HepG2 (cell line): ENCODE measurements at regions not wholly inside any gene's neighbourhood (a gene's known extent, or its start where the extent isn't known, plus 50 kb on each side); places are given as distances from the start of the nearest gene placed in this dataset.

ENCODE experiments used
- CTCF ChIP-seq: sonication (generic); formaldehyde crosslinking; IDR thresholded peaks from 2 replicates; pipeline ENCODE4 v1.5.0; 2020; ENCODE audit warnings: mild to moderate bottlenecking, missing genetic modification reagents, moderate library complexity
- ELF1 ChIP-seq: sonication (generic); formaldehyde crosslinking; IDR thresholded peaks from 2 replicates; pipeline ENCODE4 v1.4.0; 2020; ENCODE audit warnings: missing genetic modification reagents
- ETS1 ChIP-seq: sonication (generic); formaldehyde crosslinking; IDR thresholded peaks from 2 replicates; pipeline ENCODE4 v1.4.0; 2020; ENCODE audit warnings: missing genetic modification reagents
- KAT7 ChIP-seq: IDR thresholded peaks from 2 replicates; pipeline ENCODE4 v1.6.1; 2018; ENCODE audit warnings: borderline replicate concordance, missing compliant biosample characterization
- SMC3 ChIP-seq: IDR thresholded peaks from 2 replicates; pipeline ENCODE4 v1.6.1; 2011; ENCODE audit warnings: low read length, improper control_type of control experiment
- TCF12 ChIP-seq, 2 experiments: fragments of 450-650 bp in 1 of 2; sonication (generic) in 1 of 2; formaldehyde crosslinking in 1 of 2; IDR thresholded peaks; 2 replicates each; pipeline versions ENCODE4 v1.6.1 to v1.8.0; 2017 to 2022; ENCODE audit warnings: antibody characterized with exemption in 1 of 2, mild to moderate bottlenecking in 1 of 2, missing genetic modification reagents in 1 of 2, moderate library complexity in 1 of 2
- ZFP82 ChIP-seq: sonication (generic); formaldehyde crosslinking; IDR thresholded peaks from 2 replicates; pipeline ENCODE4 v1.5.1; 2020; ENCODE audit warnings: mild to moderate bottlenecking, missing genetic modification reagents, borderline replicate concordance
- ZNF331 ChIP-seq: sonication (generic); formaldehyde crosslinking; IDR thresholded peaks from 2 replicates; pipeline ENCODE4 v1.4.0; 2020; ENCODE audit warnings: missing genetic modification reagents
- ZZZ3 ChIP-seq: sonication (generic); formaldehyde crosslinking; IDR thresholded peaks from 2 replicates; pipeline ENCODE4 v1.4.0; 2020; ENCODE audit warnings: missing genetic modification reagents, mild to moderate bottlenecking, borderline replicate concordance
- TF ChIP-seq, protein P1 (sequence below): sonication (generic); formaldehyde crosslinking; IDR thresholded peaks from 2 replicates; pipeline ENCODE4 v1.4.0; 2020; ENCODE audit warnings: missing genetic modification reagents
- TF ChIP-seq, protein P2 (sequence below): sonication (generic); formaldehyde crosslinking; IDR thresholded peaks from 2 replicates; pipeline ENCODE4 v1.4.0; 2020; ENCODE audit warnings: mild to moderate bottlenecking, missing genetic modification reagents

GRCh38 chr1:244150665-244151064 is 99.6 kb downstream of the ZBTB18 start:
- TF ChIP-seq ZFP82 (CRISPR knock-in tag) (no peak), CTCF (CRISPR knock-in tag) (no peak), TCF12 (IDR thresholded peaks at IDR 0.05) (no peak), TCF12 (CRISPR knock-in tag; IDR thresholded peaks at IDR 0.05) (no peak), ZZZ3 (CRISPR knock-in tag) (no peak), ETS1 (CRISPR knock-in tag) (no peak), ZNF331 (no peak), KAT7 (CRISPR knock-in tag) (no peak), SMC3 (no peak), ELF1 (no peak)
- TF ChIP-seq, protein P1, sequence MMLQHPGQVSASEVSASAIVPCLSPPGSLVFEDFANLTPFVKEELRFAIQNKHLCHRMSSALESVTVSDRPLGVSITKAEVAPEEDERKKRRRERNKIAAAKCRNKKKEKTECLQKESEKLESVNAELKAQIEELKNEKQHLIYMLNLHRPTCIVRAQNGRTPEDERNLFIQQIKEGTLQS (CRISPR knock-in tag): no peak
- TF ChIP-seq, protein P2, sequence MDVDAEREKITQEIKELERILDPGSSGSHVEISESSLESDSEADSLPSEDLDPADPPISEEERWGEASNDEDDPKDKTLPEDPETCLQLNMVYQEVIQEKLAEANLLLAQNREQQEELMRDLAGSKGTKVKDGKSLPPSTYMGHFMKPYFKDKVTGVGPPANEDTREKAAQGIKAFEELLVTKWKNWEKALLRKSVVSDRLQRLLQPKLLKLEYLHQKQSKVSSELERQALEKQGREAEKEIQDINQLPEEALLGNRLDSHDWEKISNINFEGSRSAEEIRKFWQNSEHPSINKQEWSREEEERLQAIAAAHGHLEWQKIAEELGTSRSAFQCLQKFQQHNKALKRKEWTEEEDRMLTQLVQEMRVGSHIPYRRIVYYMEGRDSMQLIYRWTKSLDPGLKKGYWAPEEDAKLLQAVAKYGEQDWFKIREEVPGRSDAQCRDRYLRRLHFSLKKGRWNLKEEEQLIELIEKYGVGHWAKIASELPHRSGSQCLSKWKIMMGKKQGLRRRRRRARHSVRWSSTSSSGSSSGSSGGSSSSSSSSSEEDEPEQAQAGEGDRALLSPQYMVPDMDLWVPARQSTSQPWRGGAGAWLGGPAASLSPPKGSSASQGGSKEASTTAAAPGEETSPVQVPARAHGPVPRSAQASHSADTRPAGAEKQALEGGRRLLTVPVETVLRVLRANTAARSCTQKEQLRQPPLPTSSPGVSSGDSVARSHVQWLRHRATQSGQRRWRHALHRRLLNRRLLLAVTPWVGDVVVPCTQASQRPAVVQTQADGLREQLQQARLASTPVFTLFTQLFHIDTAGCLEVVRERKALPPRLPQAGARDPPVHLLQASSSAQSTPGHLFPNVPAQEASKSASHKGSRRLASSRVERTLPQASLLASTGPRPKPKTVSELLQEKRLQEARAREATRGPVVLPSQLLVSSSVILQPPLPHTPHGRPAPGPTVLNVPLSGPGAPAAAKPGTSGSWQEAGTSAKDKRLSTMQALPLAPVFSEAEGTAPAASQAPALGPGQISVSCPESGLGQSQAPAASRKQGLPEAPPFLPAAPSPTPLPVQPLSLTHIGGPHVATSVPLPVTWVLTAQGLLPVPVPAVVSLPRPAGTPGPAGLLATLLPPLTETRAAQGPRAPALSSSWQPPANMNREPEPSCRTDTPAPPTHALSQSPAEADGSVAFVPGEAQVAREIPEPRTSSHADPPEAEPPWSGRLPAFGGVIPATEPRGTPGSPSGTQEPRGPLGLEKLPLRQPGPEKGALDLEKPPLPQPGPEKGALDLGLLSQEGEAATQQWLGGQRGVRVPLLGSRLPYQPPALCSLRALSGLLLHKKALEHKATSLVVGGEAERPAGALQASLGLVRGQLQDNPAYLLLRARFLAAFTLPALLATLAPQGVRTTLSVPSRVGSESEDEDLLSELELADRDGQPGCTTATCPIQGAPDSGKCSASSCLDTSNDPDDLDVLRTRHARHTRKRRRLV (CRISPR knock-in tag): no peak
